Head of caudate nucleus (tissue), 42 donors: ENCODE measurements at regions not wholly inside any gene's neighbourhood (a gene's known extent, or its start where the extent isn't known, plus 50 kb on each side); places are given as distances from the start of the nearest gene placed in this dataset.

Experiments
- DNase-seq, 42 donors: peaks; one replicate each; pipeline versions ENCODE4 v3.0.0 to v3.0.0-alpha.2; 2020 to 2021; ENCODE audit warnings: mixed read lengths in 7 of 42
- intact Hi-C: fragments of 100-400 bp; cut with DNase I; formaldehyde crosslinking; loops from one replicate; pipeline ENCODE4 v1.15.0; 2022

- intact Hi-C loops, result no loop called here
- DNase-seq, result peak in 7 of 42 donors; percentile 3 to 51 (median 13)
Measured at GRCh38 chr14:26841920-26842741, 244.3 kb upstream of the NOVA1 start.

GRCh38 chr14:26845151-26845818 lies 247.5 kb upstream of the NOVA1 start:
- no peak for DNase-seq
- intact Hi-C loops, result no loop called here

- DNase-seq, result no peak
- intact Hi-C loops, result no loop called here
Measured at GRCh38 chr14:26846388-26846787, 248.6 kb upstream of the NOVA1 start.

- intact Hi-C loops, result no loop called here
- no peak for DNase-seq
Measured at GRCh38 chr14:26849514-26849913, 251.7 kb upstream of the NOVA1 start.

GRCh38 chr14:26851793-26852192 lies 254.0 kb upstream of the NOVA1 start:
- intact Hi-C loops, result no loop called here

GRCh38 chr14:26855077-26855753 lies 257.4 kb upstream of the NOVA1 start:
- DNase-seq, result no peak
- intact Hi-C loops, result no loop called here

More at GRCh38 chr14:26851793-26852192, 254.0 kb upstream of the NOVA1 start:
- no peak for DNase-seq

- no peak for DNase-seq
- intact Hi-C loops, result no loop called here
Measured at GRCh38 chr14:26856876-26857518, 259.2 kb upstream of the NOVA1 start.

GRCh38 chr14:26859483-26859882 lies 261.6 kb upstream of the NOVA1 start:
- no peak for DNase-seq
- intact Hi-C loops, result no loop called here

- DNase-seq, result no peak
Measured at GRCh38 chr14:26860111-26860510, 262.3 kb upstream of the NOVA1 start.

GRCh38 chr14:26863736-26864135 lies 265.9 kb upstream of the NOVA1 start:
- DNase-seq, result no peak
- intact Hi-C loops, result no loop called here

More at GRCh38 chr14:26860111-26860510, 262.3 kb upstream of the NOVA1 start:
- intact Hi-C loops, result no loop called here

GRCh38 chr14:26866721-26867120 lies 268.9 kb upstream of the NOVA1 start:
- intact Hi-C loops, result no loop called here
- no peak for DNase-seq

GRCh38 chr14:26867171-26867757 lies 269.4 kb upstream of the NOVA1 start:
- peak; percentile 20 to 91 (median 63) for DNase-seq
- intact Hi-C loops, result no loop called here

- intact Hi-C loops, result no loop called here
- DNase-seq, result no peak
Measured at GRCh38 chr14:26870096-26870495, 272.3 kb upstream of the NOVA1 start.

GRCh38 chr14:26870722-26871617 lies 273.1 kb upstream of the NOVA1 start:
- DNase-seq, result no peak
- intact Hi-C loops, result no loop called here

- peak in 5 of 42 donors; percentile 3 to 30 (median 17) for DNase-seq
- intact Hi-C loops, result no loop called here
Measured at GRCh38 chr14:26872515-26873361, 274.9 kb upstream of the NOVA1 start.

GRCh38 chr14:26873362-26873960 lies 275.6 kb upstream of the NOVA1 start:
- intact Hi-C loops, result no loop called here

GRCh38 chr14:26887847-26888246 lies 290.0 kb upstream of the NOVA1 start:
- no peak for DNase-seq
- intact Hi-C loops, result no loop called here

More at GRCh38 chr14:26873362-26873960, 275.6 kb upstream of the NOVA1 start:
- no peak for DNase-seq
